ENCODE measurements at regions not wholly inside any gene's neighbourhood (a gene's known extent, or its start where the extent isn't known, plus 50 kb on each side); places are given as distances from the start of the nearest gene placed in this dataset.

- TF ChIP-seq CTCF (conservative IDR thresholded peaks at IDR 0.05; ENCODE audit: low read depth, low read length) (no peak), POLR2A (IDR thresholded peaks at IDR 0.05; ENCODE audit: low read depth, low read length) (no peak), RFX5 (IDR thresholded peaks at IDR 0.05; ENCODE audit: low read depth, low read length) (no peak), RAD21 (IDR thresholded peaks at IDR 0.05; ENCODE audit: low read length) (no peak), MAFK (IDR thresholded peaks at IDR 0.05; ENCODE audit: low read depth, low read length) (peak; percentile 87), MXI1 (IDR thresholded peaks at IDR 0.05; ENCODE audit: borderline replicate concordance, low read depth, low read length) (no peak), FOS (IDR thresholded peaks at IDR 0.05; ENCODE audit: low read depth, low read length) (no peak), CEBPB (IDR thresholded peaks at IDR 0.05; ENCODE audit: low read depth, low read length) (no peak)
Observed at GRCh38 chr14:23789696-23790095, 153.5 kb downstream of the DHRS2 start.

Measured in IMR-90 (cell line).